HG03442 (cell line): ENCODE measurements at regions not wholly inside any gene's neighbourhood (a gene's known extent, or its start where the extent isn't known, plus 50 kb on each side); places are given as distances from the start of the nearest gene placed in this dataset.
"Not testable (repeated sequence)": the region's sequence is repeated elsewhere in the genome, so short reads cannot be mapped to it uniquely, and the experiment has no call there.

Experiments used
- ATAC-seq: cut with Tn5 transposase; IDR thresholded peaks from one replicate; pipeline ENCODE4 v1.9.1; 2021; ENCODE audit warnings: mild to moderate bottlenecking, moderate library complexity; ENCODE audit not compliant: unreplicated experiment

DNA sequence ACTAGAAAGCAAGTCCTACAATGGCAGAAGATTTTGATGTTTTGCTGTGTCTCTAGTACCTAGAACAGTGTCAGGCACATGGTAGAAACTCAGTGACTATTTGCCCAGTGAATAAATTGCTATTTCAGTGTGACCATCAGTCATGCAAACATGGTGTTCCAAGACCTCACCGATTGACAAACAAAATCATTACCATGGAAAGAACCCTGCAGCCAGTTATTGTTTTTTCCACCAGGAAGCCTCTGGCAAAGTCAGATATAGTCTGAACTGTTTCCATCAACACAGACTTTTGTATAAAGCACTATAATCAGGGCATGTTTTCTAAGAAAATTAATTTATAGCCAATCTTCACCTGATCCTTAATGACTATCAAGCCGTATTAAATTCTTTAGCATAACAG is 97.3 kb upstream of the RASSF8 start:
- no peak for ATAC-seq

GRCh38 chr12:25864306-25865276 is 93.9 kb upstream of the RASSF8 start:
- no peak for ATAC-seq

- ATAC-seq, result no peak
Measured at GRCh38 chr12:25866586-25867378, 91.7 kb upstream of the RASSF8 start.

DNA sequence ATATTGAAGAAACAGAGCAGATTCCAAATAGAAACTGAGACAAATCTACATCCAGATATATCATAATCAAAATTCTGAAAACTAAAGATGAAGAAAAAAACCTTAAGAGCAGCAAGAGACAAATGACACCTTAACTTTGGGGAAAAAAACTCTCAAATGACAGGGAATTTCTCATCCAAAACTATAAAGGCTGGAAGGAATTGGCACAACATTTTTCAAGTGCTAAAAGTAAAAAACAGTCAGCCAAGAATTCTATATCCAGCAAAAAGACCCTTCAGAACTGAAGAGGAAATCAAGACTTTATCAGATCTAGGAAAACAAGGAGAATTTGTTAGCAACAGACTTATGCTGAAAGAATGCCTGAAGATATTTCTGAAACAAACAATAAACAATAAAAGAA is 90.3 kb upstream of the RASSF8 start:
- no peak for ATAC-seq

- no peak for ATAC-seq
Measured at GRCh38 chr12:25872137-25872536, 86.3 kb upstream of the RASSF8 start.

DNA sequence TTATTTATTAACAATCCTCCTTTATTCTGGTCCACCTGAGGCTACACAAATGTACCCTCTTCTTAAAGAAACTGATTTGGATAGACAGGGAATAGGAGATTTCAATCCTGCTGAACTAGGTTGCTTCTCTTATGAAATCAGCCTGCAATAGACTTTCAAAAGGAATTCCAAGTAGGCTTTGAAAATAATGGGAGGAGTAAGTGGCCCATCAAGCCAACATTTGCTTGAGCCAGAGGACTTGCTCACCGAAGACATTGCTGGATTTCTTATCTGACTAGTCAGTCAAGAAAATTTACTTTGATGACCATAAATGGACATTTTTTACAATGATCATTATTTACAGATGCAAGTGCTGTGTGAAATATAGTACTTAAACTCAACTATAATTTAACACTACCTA is 82.8 kb upstream of the RASSF8 start:
- no peak for ATAC-seq

- no peak for ATAC-seq
Measured at GRCh38 chr12:25876383-25877045, 82.0 kb upstream of the RASSF8 start.

- no peak for ATAC-seq
Measured at GRCh38 chr12:25877446-25877845, 81.0 kb upstream of the RASSF8 start.

DNA sequence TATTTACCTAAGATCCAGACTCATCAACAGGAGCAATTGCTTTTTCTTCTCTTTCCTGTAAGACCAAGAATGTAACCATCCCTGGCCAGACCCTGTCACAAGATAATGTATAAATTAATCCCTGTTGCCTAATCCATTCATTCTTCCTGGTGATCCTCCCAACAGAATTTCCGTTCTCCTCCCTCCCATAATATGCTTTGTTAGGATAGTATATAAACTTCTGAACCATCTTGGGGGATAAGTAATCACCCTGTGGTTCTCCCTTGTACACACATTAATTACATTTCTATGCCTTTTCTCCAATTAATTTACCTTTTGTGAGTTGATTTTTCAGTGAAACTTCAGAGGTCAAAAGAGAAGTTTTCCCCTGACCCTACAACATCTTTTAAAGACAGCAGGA is 76.2 kb upstream of the RASSF8 start:
- no peak for ATAC-seq

DNA sequence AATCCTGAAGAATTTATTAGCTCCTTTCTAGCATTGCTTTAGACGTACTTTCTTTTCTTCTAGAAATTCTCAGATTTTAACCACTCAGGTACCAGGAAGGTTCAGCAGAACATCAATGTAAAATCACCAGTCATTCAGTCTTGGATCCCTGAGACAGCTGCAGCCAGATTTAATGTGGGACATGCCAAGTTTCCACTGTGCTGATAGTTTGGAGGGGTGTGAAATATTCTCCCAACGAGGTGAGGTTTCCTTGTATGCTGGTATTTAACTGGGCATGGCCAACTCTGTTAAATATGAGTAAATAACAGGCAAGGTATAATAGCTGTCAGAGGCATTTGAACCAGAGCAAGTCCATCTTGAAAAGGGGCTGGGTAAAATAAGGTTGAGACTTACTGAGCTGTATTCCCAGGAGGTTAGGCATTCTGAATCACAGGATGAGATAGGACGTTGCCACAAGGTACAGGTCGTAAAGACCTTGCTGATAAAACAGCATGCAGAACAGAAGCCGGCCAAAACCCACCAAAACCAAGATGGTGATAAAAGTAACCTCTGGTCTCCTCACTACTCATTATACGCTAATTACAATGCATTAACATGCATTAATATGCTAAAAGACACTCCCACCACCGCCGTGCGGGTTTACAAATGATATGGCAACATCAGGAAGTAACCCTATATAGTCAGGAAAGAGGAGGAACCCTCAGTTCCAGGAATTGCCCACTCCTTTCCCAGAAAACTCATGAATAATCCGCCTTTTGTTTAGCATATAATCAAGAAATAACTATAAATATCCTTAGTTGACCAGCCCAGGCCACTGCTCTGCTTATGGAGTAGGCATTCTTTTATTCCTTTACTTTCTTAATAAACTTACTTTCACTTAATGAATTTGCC is 75.2 kb upstream of the RASSF8 start:
- ATAC-seq, result no peak

GRCh38 chr12:25884024-25884919 is 74.2 kb upstream of the RASSF8 start:
- no peak for ATAC-seq

DNA sequence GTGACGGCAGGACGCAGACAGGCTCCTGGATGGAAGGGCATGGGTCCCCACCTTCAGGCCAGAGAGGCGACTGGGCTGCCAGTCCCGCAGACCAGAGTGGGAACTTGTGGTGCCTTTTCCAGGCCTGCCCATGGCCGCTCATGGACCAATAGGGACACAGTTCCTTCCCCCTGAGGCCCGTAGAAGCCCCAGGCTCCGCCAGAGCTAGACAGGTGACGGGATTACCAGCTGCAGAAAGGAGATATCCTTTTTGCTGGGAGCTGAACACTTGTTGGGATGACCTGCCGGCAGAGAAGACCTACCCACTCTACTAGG is 73.6 kb upstream of the RASSF8 start:
- no peak for ATAC-seq

GRCh38 chr12:25886396-25886795 is 72.1 kb upstream of the RASSF8 start:
- no peak for ATAC-seq

GRCh38 chr12:25887367-25887766 is 71.1 kb upstream of the RASSF8 start:
- ATAC-seq, result no peak

- ATAC-seq, result no peak
Measured at GRCh38 chr12:25889185-25889584, 69.3 kb upstream of the RASSF8 start.

GRCh38 chr12:25891095-25891494 is 67.4 kb upstream of the RASSF8 start:
- not testable (repeated sequence) for ATAC-seq

GRCh38 chr12:25894759-25895158 is 63.7 kb upstream of the RASSF8 start:
- no peak for ATAC-seq

DNA sequence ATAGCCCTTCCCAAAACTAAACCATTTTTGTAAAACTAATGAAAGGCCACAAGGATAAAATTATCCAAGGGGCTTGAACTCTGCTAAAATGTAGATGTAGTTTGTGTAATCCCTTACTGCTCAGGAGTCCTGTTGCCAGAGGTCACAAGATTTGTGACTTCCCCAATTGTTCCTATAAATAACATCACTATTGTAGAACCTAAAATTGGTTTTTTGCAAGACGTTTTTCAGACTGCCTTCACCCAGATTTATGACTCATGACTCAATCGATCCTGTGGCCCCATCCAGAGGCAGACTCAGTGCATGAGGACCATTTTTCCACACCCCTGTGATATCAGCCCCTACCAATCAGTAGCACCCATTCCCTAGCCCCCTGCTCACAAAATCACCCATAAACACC is 61.5 kb upstream of the RASSF8 start:
- no peak for ATAC-seq

DNA sequence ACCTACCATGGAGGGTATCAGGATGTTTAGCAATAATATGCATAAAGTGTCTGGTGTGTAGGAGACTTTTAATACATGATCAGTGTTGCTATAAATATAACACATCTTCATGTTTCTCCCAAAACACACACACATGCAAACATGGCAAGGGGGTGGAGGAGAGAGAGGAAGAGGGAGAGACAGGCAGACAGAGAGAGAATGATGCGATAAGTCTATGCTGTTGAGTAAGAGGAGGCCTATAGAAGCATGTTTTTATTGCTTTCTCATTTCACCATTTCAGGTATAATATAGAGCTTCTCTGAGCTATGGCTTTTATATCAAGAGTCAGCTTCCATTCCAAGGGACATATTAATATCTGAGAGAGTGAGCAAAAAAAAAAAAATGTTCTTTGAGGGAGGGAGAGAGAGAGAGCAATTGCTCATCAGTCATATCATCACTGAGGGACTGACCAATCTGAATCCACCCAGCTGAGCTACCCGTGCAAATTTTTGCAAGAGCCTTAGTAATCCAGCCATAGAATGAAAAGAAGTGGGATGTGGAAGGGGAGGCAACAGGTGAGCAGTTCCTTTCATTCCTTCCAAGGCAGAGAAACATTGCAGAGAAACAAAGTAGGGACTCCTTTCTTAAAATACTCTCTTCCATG is 54.8 kb upstream of the RASSF8 start:
- no peak for ATAC-seq
